ENCODE measurements at regions not wholly inside any gene's neighbourhood (a gene's known extent, or its start where the extent isn't known, plus 50 kb on each side); places are given as distances from the start of the nearest gene placed in this dataset.
A peak's percentile ranks its signal among the peaks of the same experiment; 100 is the strongest.

- TF ChIP-seq ZFX (IDR thresholded peaks at IDR 0.05) (no peak), CTCF (conservative IDR thresholded peaks at IDR 0.05) (no peak)
- peak overlapping the region; percentile 62 for H3K27ac ChIP-seq
Measured at GRCh38 chr1:232704256-232704655, 74.3 kb upstream of the SIPA1L2 start.

- peak overlapping the region; percentile 62; the same call in 1 of the 2 replicates for H3K27ac ChIP-seq
- TF ChIP-seq ZFX (IDR thresholded peaks at IDR 0.05) (no peak), CTCF (conservative IDR thresholded peaks at IDR 0.05) (no peak)
Measured at GRCh38 chr1:232704694-232705680, 75.1 kb upstream of the SIPA1L2 start.

GRCh38 chr1:232705815-232706575 is 76.1 kb upstream of the SIPA1L2 start:
- TF ChIP-seq ZFX (IDR thresholded peaks at IDR 0.05): no peak
- TF ChIP-seq CTCF (conservative IDR thresholded peaks at IDR 0.05): no peak
- peak overlapping the region; percentile 62; the same call in 1 of the 2 replicates for H3K27ac ChIP-seq

- no peak overlapping the region for H3K27ac ChIP-seq
- TF ChIP-seq ZFX (IDR thresholded peaks at IDR 0.05) (no peak), CTCF (conservative IDR thresholded peaks at IDR 0.05) (no peak)
Measured at GRCh38 chr1:232707142-232707541, 77.2 kb upstream of the SIPA1L2 start.

GRCh38 chr1:232709386-232709785 is 79.5 kb upstream of the SIPA1L2 start:
- TF ChIP-seq ZFX (IDR thresholded peaks at IDR 0.05) (no peak), CTCF (conservative IDR thresholded peaks at IDR 0.05) (no peak)
- no peak overlapping the region for H3K27ac ChIP-seq

GRCh38 chr1:232711996-232712395 is 82.1 kb upstream of the SIPA1L2 start:
- H3K27ac ChIP-seq: no peak overlapping the region
- TF ChIP-seq CTCF (conservative IDR thresholded peaks at IDR 0.05) (no peak), ZFX (IDR thresholded peaks at IDR 0.05) (no peak)

GRCh38 chr1:232713785-232714184 is 83.9 kb upstream of the SIPA1L2 start:
- no peak overlapping the region for H3K27ac ChIP-seq
- no peak for TF ChIP-seq CTCF (conservative IDR thresholded peaks at IDR 0.05)
- TF ChIP-seq ZFX (IDR thresholded peaks at IDR 0.05): no peak

All from C4-2B (cell line).